GF-D8 (cell line): ENCODE measurements at regions not wholly inside any gene's neighbourhood (a gene's known extent, or its start where the extent isn't known, plus 50 kb on each side); places are given as distances from the start of the nearest gene placed in this dataset.
"Not testable (repeated sequence)": the region's sequence is repeated elsewhere in the genome, so short reads cannot be mapped to it uniquely, and the experiment has no call there.

Experiments used
- DNase-seq: peaks from one replicate; lab custom pipeline; 2025; lab: John Stamatoyannopoulos, UW

GRCh38 chr4:105042451-105042850 lies 104.2 kb upstream of the TET2 start:
- DNase-seq = no peak

- no peak for DNase-seq
Measured at GRCh38 chr4:105050896-105051295, 95.8 kb upstream of the TET2 start.

- DNase-seq = peak; percentile 84
Measured at GRCh38 chr4:105057370-105058105, 89.1 kb upstream of the TET2 start.

- no peak for DNase-seq
Measured at GRCh38 chr4:105058177-105058812, 88.4 kb upstream of the TET2 start.

- DNase-seq = no peak
Measured at GRCh38 chr4:105059337-105059736, 87.3 kb upstream of the TET2 start.

GRCh38 chr4:105060628-105061027 lies 86.0 kb upstream of the TET2 start:
- peak; percentile 87 for DNase-seq

GRCh38 chr4:105061136-105061696 lies 85.5 kb upstream of the TET2 start:
- peak; percentile 82 for DNase-seq

GRCh38 chr4:105061731-105062130 lies 84.9 kb upstream of the TET2 start:
- DNase-seq = peak; percentile 78

GRCh38 chr4:105066401-105066800 lies 80.3 kb upstream of the TET2 start:
- no peak for DNase-seq

GRCh38 chr4:105067431-105067830 lies 79.2 kb upstream of the TET2 start:
- DNase-seq = no peak

GRCh38 chr4:105067946-105068345 lies 78.7 kb upstream of the TET2 start:
- DNase-seq = no peak

GRCh38 chr4:105068516-105068915 lies 78.2 kb upstream of the TET2 start:
- no peak for DNase-seq

- not testable (repeated sequence) for DNase-seq
Measured at GRCh38 chr4:105072095-105072494, 74.6 kb upstream of the TET2 start.

- DNase-seq = no peak
Measured at GRCh38 chr4:105074097-105074496, 72.6 kb upstream of the TET2 start.

GRCh38 chr4:105075045-105075444 lies 71.6 kb upstream of the TET2 start:
- DNase-seq = no peak

GRCh38 chr4:105088110-105088879 lies 58.4 kb upstream of the TET2 start:
- peak; percentile 7 for DNase-seq

GRCh38 chr4:105092356-105092755 lies 54.3 kb upstream of the TET2 start:
- DNase-seq = no peak

GRCh38 chr4:105092768-105093167 lies 53.9 kb upstream of the TET2 start:
- no peak for DNase-seq

- no peak for DNase-seq
Measured at GRCh38 chr4:105093975-105094374, 52.7 kb upstream of the TET2 start.
